Left renal cortex interstitium (tissue), 4 donors: ENCODE measurements at regions not wholly inside any gene's neighbourhood (a gene's known extent, or its start where the extent isn't known, plus 50 kb on each side); places are given as distances from the start of the nearest gene placed in this dataset.
"Not testable (repeated sequence)": the region's sequence is repeated elsewhere in the genome, so short reads cannot be mapped to it uniquely, and the experiment has no call there.

Experiments used
- DNase-seq, 4 donors: peaks; one replicate each; pipeline ENCODE4 v3.0.0-alpha.2; 2013; ENCODE audit warnings: low read depth in 4 of 4, low spot score in 2 of 4, missing footprints in 1 of 4

DNA sequence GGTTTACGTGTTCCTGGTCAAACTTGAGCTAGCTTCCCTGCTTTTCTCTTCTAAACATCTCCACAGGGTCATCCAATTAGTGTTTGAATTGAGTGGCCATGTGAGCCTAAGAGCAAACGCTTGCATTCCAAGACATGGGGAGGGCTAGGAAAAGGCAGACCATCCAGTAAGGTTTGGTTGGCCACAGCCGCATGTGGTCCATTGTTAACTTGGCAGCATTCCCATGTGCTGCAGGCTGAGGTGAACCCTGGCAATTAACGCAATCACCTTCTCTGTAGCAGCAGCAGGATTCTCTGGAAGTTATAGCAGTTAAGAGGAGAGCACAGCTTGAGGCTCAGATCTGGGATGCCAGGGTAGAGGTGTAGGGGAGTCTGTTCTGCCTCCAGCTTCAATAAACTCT is 502.2 kb upstream of the LMCD1 start:
- peak in 1 of 4 donors; percentile 16 for DNase-seq

DNA sequence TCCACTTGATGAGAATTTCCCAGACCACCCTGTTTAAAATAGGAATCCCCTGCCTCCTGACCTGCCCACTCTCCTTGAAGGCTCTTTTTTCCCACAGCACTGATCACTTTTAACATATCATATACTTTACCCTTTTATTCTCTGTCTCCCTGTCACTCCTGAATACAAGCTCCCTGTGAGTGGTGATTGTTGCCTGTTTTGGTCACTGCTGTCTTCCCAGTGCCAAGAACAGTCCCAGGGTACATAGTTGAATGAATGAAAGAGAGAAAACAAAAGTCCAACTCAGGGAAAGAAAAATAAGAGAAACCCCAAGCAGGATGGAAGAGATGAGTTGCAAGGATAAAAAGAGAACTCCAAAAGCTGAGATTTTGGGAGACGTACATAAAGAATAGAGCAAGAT is 500.3 kb upstream of the LMCD1 start:
- no peak for DNase-seq

DNA sequence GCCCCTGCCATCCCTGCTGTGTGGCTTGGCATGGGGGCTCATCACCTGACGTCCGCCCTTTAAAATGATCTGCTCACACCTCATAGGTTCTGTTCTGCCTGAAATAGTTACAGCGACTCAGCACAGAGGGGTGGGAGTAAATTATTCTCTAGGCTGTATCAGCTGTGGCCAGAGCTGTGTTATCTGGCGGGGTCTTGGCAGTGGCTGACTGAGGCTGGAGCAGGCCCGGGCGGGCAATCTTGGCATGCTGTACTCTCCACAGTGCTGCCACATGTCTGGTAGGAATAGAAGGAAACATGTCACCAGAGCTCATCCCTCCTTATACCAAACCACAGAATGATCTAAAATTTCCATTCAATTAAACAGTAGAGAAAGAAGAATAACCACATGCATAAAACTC is 499.9 kb upstream of the LMCD1 start:
- DNase-seq = no peak

DNA sequence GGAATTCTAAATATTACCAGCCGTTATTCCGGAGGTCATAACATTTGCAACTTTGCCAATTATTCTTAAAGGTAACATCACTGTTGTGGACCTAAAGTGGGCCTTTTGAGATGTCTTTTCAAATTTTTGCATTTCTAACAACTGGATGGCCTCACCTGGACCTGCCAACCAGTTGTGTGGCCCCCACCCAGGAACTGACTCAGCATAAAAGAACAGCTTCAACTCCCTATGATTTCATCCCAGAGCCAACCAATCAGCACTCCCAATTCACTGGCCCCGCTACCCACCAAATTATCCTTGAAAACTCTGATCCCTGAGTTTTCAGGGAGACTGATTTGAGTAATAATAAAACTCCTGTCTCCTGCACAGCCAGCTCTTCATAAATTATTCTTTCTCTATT is 489.7 kb upstream of the LMCD1 start:
- DNase-seq = no peak

DNA sequence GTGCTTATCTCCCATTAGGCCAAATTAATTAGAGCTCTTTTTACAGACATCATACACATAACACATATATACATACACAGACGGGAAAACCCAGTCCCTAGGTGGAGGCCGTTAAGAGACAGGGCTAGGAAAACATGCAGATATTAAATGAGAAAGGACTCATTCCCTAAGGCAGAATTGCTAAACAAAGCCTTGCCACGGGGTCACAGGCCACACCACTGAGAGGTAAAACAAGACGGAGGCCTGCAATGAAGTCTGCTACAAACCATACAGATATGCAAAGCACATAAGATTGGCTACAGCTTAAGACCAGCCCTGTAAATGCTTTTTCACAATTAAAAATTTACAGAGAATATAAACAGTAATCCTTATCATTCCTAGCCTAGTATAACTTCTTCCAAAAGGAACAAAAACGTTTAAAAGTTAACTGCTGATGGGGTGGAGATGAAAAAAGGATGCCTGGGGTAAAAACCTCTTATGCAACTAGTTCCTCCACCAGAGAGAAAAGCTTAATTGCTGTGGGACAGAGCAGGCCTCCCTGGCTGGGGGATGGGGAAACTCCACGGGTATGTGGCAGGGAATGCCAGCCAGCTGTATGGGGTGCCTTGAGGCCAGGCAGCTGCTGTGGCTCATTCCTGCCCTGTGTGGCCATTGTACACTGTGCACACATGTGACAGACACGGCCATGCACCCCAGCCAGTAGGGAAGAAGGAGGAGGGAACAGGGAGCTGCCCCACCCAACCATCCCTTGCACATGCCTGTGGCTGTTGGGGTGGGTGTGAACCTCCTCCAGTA is 481.4 kb upstream of the LMCD1 start:
- no peak for DNase-seq

DNA sequence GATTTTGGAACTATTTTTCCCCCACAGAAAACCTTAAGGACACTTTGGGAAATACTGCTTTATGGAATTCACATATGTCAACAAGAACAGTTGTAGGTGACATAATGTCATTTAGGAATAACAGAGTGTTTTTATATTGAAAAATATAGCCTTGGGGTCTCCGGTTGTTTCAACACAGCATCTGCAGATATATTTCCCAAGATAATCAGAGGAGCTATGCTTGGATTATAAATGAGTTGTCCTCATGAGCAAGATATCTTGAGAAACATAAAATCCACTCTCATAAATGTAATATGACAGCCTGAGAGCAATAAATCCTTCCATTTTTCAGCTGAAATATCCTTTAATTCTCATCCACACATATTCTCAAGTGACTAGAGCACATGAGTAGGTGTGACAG is 473.7 kb upstream of the LMCD1 start:
- DNase-seq = no peak

GRCh38 chr3:8050283-8050682 is 451.3 kb upstream of the LMCD1 start:
- DNase-seq = no peak

DNA sequence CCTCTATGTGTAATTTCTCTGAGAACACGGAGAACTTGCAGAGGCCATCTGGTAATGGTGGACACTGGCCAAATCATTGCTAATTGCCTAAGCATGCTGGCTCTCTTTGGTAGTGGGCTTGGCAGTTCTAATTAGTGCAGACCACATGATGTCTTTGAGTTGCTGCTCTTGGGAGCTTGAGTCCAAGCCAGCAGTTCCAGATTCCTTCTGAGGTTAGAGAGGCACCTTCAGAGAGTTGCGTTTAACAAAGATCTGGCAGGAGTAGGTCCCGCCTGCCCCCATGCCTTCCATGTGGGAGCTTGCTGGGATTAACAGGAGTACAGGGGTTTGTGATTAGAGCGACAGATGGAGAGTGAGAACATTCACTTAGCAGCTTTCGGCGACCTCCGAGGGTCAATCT is 449.0 kb upstream of the LMCD1 start:
- no peak for DNase-seq

- DNase-seq = not testable (repeated sequence)
Observed at GRCh38 chr3:8068135-8068534, 433.5 kb upstream of the LMCD1 start.

- DNase-seq = no peak
Observed at GRCh38 chr3:8069471-8069870, 432.2 kb upstream of the LMCD1 start.

DNA sequence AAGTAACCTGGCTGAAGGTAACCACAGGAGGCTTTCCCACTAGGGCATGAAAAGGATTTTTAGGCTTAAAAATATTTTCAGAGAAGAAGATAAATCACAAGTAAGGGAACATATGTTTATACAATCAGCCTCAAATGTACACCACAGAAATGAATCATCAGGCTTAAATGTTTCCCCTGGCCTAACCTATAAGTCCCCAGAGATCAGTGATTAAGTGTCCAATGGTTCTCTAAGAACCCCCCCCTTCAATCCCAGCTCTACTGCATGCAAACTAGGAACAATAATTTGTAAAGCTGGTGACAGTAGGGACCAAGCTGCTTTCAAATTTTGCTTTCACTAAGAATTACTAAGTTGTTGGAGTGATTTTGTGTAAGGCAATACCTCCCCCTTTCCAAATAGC is 431.6 kb upstream of the LMCD1 start:
- peak in 3 of 4 donors; percentile 2 to 52 (median 21) for DNase-seq

DNA sequence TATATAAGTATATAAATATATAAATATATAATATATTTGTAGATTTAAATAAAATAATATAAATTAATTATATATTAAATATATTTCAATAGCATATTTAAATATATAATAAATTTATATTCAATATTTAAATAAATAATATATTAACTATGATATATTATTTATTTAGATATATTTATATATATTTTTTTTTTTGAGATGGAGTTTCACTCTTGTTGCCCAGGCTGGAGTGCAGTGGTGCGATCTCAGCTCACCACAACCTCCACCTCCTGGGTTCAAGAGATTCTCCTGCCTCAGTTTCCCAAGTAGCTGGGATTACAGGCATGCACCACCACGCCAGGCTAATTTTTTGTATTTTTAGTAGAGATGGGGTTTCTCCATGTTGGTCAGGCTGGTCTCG is 426.9 kb upstream of the LMCD1 start:
- not testable (repeated sequence) for DNase-seq

DNA sequence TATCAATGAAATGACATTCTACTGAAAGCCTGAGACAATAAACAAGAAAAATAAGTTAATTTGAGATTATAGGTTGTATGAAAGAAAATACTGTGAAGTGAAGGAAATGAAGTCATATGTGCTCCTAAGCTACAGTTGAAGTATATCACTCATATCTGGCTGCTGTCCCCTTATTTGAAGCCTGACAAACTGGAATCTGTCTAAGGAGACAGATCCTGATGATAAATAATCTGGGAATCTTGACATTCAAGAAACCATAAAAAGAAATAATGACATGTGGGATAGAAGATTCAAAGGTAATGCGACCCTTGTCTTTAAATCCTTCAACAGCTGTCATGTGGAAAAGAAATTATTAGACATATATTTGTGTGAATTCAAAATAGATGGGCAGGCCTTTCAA is 424.5 kb upstream of the LMCD1 start:
- no peak for DNase-seq

- DNase-seq = no peak
Observed at GRCh38 chr3:8080464-8080863, 421.2 kb upstream of the LMCD1 start.

DNA sequence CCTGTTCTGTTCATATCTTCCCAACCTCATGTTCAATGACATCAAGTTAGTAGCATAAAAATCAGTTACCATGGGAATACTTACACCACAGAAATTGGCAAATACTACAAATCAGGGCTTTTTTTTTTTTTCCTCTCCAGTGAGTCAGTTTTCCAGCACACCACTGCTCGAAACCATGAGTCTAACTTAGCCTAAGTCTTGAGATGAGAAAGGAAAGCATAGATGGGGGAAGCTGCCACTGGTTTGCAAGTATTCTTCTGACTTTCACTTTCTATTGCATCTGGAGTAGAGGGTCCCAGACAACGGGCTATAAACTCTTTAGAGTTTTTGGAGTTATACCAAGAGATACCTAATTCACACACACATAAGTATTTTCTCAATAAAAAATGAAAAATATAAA is 416.1 kb upstream of the LMCD1 start:
- DNase-seq = no peak

DNA sequence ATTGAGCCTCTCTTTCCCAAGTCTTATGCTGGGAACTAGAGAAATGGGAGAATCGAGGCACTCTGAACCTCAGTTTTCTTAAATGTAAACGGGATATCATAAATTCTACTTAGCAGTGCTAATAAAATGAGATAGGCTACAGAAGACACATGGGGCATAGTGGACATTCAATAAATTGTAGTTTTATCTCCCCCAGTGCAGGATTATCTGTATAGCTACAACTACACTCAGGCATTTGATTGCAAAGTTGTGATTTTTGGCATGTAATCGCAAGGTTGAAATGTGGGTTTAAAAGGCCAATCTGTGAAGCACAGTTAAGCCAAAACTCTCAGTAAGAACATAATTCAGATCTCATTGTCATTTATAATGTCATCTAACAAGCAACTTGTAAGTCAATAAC is 413.7 kb upstream of the LMCD1 start:
- peak in 1 of 4 donors; percentile 34 for DNase-seq

DNA sequence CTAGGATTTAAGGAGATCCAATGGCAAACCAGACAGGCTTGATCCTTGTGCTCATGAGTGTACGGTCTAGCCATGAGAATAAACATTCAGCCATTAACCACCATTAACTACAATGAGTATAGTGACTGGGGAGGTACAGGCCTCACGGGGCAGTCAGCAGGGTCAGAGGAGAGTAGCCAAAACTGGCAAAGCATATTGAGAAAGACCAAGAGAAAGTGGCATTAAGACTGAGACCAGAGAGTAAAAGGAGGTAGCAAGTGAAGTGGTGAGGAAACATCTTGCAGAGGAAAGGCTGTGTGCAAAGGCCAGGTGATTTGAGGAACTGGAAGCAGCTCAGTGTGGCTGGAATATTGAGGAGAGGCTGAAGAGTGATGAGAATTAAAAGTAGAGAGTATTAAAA is 407.2 kb upstream of the LMCD1 start:
- no peak for DNase-seq

GRCh38 chr3:8095724-8096123 is 405.9 kb upstream of the LMCD1 start:
- no peak for DNase-seq

DNA sequence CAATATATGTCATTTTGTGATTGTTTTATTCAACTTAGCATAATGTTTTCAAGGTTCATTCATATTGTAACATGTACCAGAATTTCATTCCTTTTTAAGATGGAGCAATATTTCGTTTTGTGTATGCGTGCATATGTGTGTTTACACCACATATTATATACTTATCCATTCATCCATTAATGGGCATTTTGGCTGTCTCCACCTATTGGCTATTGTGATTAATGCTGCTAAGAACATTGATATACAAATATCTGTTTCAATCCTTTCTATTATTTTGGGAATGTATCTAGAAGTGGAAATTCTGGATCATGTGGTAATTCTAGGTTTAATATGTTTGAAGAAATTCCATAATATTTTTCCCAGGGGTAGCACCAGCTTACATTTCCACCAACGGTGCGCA is 403.9 kb upstream of the LMCD1 start:
- DNase-seq = no peak

DNA sequence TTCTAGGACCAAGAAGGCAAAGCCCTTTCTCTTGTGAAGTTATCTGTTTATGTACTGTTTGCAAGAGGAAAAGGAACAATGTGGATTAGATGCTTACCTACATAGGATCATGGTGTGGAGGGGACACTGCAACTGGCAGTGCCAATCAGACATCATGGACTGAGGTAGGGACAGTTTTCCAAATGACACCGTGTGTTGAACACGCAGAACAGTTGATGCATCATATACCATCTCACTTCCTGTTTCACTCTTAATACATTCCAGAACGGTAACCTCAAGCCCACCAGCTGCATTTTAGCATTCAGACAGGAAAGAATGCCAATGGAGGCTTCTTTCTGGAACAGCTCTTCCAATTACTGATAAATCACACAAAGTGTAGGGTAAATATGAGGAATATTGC is 397.7 kb upstream of the LMCD1 start:
- no peak for DNase-seq

DNA sequence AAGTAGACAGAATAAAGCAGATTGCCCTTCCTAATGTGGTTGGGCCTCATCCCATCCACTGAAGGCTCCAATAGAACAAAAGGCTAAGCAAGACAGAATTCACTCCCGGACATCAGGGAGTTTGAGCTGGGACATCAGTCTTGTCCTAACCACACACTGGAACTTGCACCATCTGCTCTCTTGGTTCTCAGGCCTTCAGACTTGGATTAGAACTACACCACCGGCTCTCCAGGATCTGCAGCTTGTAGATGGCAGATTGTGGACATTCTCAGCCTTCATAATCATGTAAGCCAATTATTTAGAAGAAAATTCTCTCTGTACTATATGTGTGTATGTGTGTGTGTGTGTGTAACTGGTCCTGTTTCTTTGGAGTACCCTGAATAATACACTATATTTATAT is 394.7 kb upstream of the LMCD1 start:
- DNase-seq = no peak

- DNase-seq = peak in 3 of 4 donors; percentile 62 to 79 (median 65)
Observed at GRCh38 chr3:8110966-8111798, 390.4 kb upstream of the LMCD1 start.
